IPS DF 6.9 (cell line): ENCODE measurements at regions not wholly inside any gene's neighbourhood (a gene's known extent, or its start where the extent isn't known, plus 50 kb on each side); places are given as distances from the start of the nearest gene placed in this dataset.

Experiments
- DNase-seq: peaks from one replicate; pipeline ENCODE4 v3.0.0-alpha.2; 2013; ENCODE audit warnings: low read depth, low spot score
- H3K27ac ChIP-seq: one replicate; pipeline ENCODE4 v1.5.1; 2013; ENCODE audit warnings: low read length, control low read depth
- H3K27me3 ChIP-seq: 2 replicates; pipeline ENCODE4 v1.6.1; 2013; ENCODE audit warnings: mild to moderate bottlenecking, low read length; ENCODE audit not compliant: control insufficient read depth, insufficient read depth
- H3K36me3 ChIP-seq: 2 replicates; pipeline ENCODE4 v1.6.1; 2013; ENCODE audit warnings: low read length; ENCODE audit not compliant: control insufficient read depth, insufficient read depth
- H3K4me1 ChIP-seq: 2 replicates; pipeline ENCODE4 v1.6.1; 2013; ENCODE audit warnings: low read length; ENCODE audit not compliant: control insufficient read depth, insufficient read depth
- H3K4me3 ChIP-seq: 2 replicates; pipeline ENCODE4 v1.5.1; 2013; ENCODE audit warnings: mild to moderate bottlenecking, low read length
- H3K9me3 ChIP-seq: 2 replicates; pipeline ENCODE4 v1.6.1; 2013; ENCODE audit warnings: low read length, inconsistent platforms; ENCODE audit not compliant: control insufficient read depth, insufficient read depth
- WGBS: extraction: QIAGEN DNeasy Blood & Tissue Kit; methylation state at CpG from one replicate; pipeline ENCODE4 v1.1.7; 2013; ENCODE audit warnings: mixed read lengths, missing lambda C conversion rate; ENCODE audit not compliant: insufficient read length, insufficient coverage; 5-methylcytosine and 5-hydroxymethylcytosine counted together

GRCh38 chr4:89579771-89580170 lies 257.2 kb downstream of the SNCA start:
- WGBS: no CpG with 5 or more reads among the region's 1 CpG
- no peaks in the 10 kb centered on the region for H3K9me3 ChIP-seq
- no peaks in the 10 kb centered on the region for H3K36me3 ChIP-seq
- no peaks in the 10 kb centered on the region for H3K27me3 ChIP-seq
- no peak overlapping the region for H3K27ac ChIP-seq
- DNase-seq: no peak
- H3K4me3 ChIP-seq: no peak overlapping the region
- no peaks in the 10 kb centered on the region for H3K4me1 ChIP-seq

- Histone ChIP-seq H3K4me1 (no peaks in the 10 kb centered on the region), H3K27ac (no peak overlapping the region), H3K36me3 (no peaks in the 10 kb centered on the region), H3K27me3 (no peaks in the 10 kb centered on the region), H3K4me3 (no peak overlapping the region), H3K9me3 (no peaks in the 10 kb centered on the region)
- DNase-seq: no peak
These were observed 260.7 kb downstream of the SNCA start for GRCh38 chr4:89576246-89576645.

- no peak for DNase-seq
- no peaks in the 10 kb centered on the region for H3K36me3 ChIP-seq
- H3K4me3 ChIP-seq: no peak overlapping the region
- no peaks in the 10 kb centered on the region for H3K9me3 ChIP-seq
- H3K4me1 ChIP-seq: no peaks in the 10 kb centered on the region
- no peak overlapping the region for H3K27ac ChIP-seq
- WGBS: no CpG with 5 or more reads among the region's 1 CpG
- no peaks in the 10 kb centered on the region for H3K27me3 ChIP-seq
These were observed 261.1 kb downstream of the SNCA start for GRCh38 chr4:89575840-89576239.

GRCh38 chr4:89574176-89574575 lies 262.8 kb downstream of the SNCA start:
- H3K4me3 ChIP-seq: no peak overlapping the region
- H3K4me1 ChIP-seq: no peaks in the 10 kb centered on the region
- H3K9me3 ChIP-seq: no peaks in the 10 kb centered on the region
- H3K36me3 ChIP-seq: no peaks in the 10 kb centered on the region
- H3K27ac ChIP-seq: no peak overlapping the region
- whole genome bisulfite sequencing: no CpG with 5 or more reads among the region's 1 CpG
- DNase-seq: no peak
- no peaks in the 10 kb centered on the region for H3K27me3 ChIP-seq

GRCh38 chr4:89573656-89574055 lies 263.3 kb downstream of the SNCA start:
- no peaks in the 10 kb centered on the region for H3K36me3 ChIP-seq
- WGBS: no CpG with 5 or more reads among the region's 1 CpG

GRCh38 chr4:89572224-89572858 lies 264.6 kb downstream of the SNCA start:
- no CpG with 5 or more reads among the region's 2 CpGs for WGBS
- H3K27me3 ChIP-seq: no peaks in the 10 kb centered on the region
- H3K27ac ChIP-seq: no peak overlapping the region
- no peaks in the 10 kb centered on the region for H3K36me3 ChIP-seq
- H3K9me3 ChIP-seq: no peaks in the 10 kb centered on the region
- no peak for DNase-seq
- no peak overlapping the region for H3K4me3 ChIP-seq
- H3K4me1 ChIP-seq: no peaks in the 10 kb centered on the region

More at GRCh38 chr4:89573656-89574055, 263.3 kb downstream of the SNCA start:
- H3K9me3 ChIP-seq: no peaks in the 10 kb centered on the region
- H3K4me1 ChIP-seq: no peaks in the 10 kb centered on the region
- no peak overlapping the region for H3K4me3 ChIP-seq
- H3K27ac ChIP-seq: no peak overlapping the region
- H3K27me3 ChIP-seq: no peaks in the 10 kb centered on the region
- no peak for DNase-seq

- H3K4me3 ChIP-seq: no peak overlapping the region
- H3K27ac ChIP-seq: no peak overlapping the region
- no peak for DNase-seq
- H3K36me3 ChIP-seq: no peaks in the 10 kb centered on the region
- no CpG with 5 or more reads among the region's 1 CpG for WGBS
- H3K9me3 ChIP-seq: no peaks in the 10 kb centered on the region
- H3K27me3 ChIP-seq: no peaks in the 10 kb centered on the region
- H3K4me1 ChIP-seq: no peaks in the 10 kb centered on the region
These were observed 263.3 kb upstream of the GPRIN3 start for GRCh38 chr4:89570931-89571330.

GRCh38 chr4:89567936-89568335 lies 260.3 kb upstream of the GPRIN3 start:
- Histone ChIP-seq H3K27me3 (no peaks in the 10 kb centered on the region), H3K36me3 (no peaks in the 10 kb centered on the region), H3K27ac (no peak overlapping the region), H3K4me3 (no peak overlapping the region), H3K9me3 (no peaks in the 10 kb centered on the region), H3K4me1 (no peaks in the 10 kb centered on the region)
- WGBS: no CpG with 5 or more reads among the region's 7 CpGs
- DNase-seq: no peak

- peaks cover 2% of the 10 kb centered on the region for H3K4me1 ChIP-seq
- no CpG with 5 or more reads among the region's 2 CpGs for WGBS
- H3K27me3 ChIP-seq: no peaks in the 10 kb centered on the region; the same call in 1 of the 2 replicates
- H3K36me3 ChIP-seq: no peaks in the 10 kb centered on the region
- no peak overlapping the region for H3K4me3 ChIP-seq
- no peaks in the 10 kb centered on the region for H3K9me3 ChIP-seq
- H3K27ac ChIP-seq: no peak overlapping the region
- DNase-seq: no peak
These were observed 255.8 kb upstream of the GPRIN3 start for GRCh38 chr4:89563431-89563830.

GRCh38 chr4:89562746-89563145 lies 255.1 kb upstream of the GPRIN3 start:
- Histone ChIP-seq H3K9me3 (no peaks in the 10 kb centered on the region), H3K36me3 (no peaks in the 10 kb centered on the region), H3K4me3 (no peak overlapping the region), H3K27ac (no peak overlapping the region), H3K27me3 (no peaks in the 10 kb centered on the region; the same call in 1 of the 2 replicates), H3K4me1 (peaks cover 2% of the 10 kb centered on the region)
- WGBS: no CpG with 5 or more reads among the region's 3 CpGs
- DNase-seq: no peak

- no peak for DNase-seq
- no CpG with 5 or more reads among the region's 2 CpGs for WGBS
- Histone ChIP-seq H3K9me3 (no peaks in the 10 kb centered on the region), H3K36me3 (no peaks in the 10 kb centered on the region), H3K4me1 (peaks cover 2% of the 10 kb centered on the region), H3K27me3 (no peaks in the 10 kb centered on the region; the same call in 1 of the 2 replicates), H3K4me3 (no peak overlapping the region), H3K27ac (no peak overlapping the region)
These were observed 253.4 kb upstream of the GPRIN3 start for GRCh38 chr4:89561048-89561447.
